ENCODE measurements at regions not wholly inside any gene's neighbourhood (a gene's known extent, or its start where the extent isn't known, plus 50 kb on each side); places are given as distances from the start of the nearest gene placed in this dataset.
"Not testable (repeated sequence)": the region's sequence is repeated elsewhere in the genome, so short reads cannot be mapped to it uniquely, and the experiment has no call there.

DNA sequence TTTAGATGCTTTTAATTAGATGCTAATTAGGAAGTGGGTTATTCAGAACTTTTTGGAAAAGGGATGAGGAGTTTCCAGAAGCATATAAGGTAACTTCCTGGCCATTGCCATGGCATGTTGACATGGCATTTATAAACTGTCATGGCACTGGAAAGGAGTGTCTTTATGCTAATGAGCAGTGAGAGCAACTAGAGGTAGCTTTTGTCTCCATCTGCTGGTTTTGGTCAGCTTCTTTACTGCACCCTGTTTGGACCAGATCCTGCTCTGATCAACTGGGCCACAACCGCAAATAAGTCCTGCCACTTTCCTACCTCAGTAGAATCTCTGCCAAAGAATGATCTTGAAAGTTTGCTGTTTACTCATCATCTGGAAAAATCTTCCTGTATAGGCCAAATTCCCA lies 193.6 kb downstream of the FAM72C start:
- not testable (repeated sequence) for DNase-seq (ENCODE audit: low spot score)

DNA sequence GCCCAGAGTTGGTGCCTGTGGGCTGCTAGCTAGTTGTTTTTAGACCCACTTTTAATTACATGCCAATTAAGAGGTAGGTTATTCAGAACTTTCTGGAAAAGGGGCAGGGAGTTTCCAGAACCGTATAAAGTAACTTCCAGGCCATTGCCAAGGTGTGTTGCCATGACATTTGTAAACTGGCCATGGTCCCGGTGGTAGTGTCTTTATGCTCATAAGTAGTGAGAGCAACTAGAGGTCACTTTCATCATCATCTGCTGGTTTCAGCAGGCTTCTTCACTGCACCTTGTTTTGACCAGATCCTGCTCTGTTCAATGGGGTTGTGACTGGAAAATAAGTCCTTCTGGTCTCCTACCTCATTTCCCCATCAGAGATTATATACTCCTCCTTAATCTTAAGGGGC lies 207.0 kb downstream of the FAM72C start:
- not testable (repeated sequence) for DNase-seq (ENCODE audit: low spot score)

DNA sequence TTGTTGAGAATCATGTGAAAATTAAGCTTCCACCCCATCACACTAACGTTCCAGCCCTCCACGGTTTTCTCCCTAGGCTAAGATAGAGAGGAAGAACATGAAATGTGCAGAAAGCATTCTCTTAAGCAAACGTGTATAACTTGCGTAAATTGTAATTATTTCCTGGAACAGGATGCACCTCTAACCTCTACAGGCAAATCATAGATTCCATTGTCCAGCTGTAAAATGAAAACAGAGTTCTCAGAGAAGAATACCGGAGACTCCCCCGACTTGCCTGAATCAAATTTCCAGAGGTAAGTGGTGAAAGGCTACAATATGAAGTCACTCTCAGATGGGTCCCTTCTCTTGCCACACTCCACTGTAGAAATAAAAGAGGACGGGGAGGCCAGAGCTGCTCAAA lies 211.4 kb downstream of the FAM72C start:
- not testable (repeated sequence) for DNase-seq (ENCODE audit: low spot score)

DNA sequence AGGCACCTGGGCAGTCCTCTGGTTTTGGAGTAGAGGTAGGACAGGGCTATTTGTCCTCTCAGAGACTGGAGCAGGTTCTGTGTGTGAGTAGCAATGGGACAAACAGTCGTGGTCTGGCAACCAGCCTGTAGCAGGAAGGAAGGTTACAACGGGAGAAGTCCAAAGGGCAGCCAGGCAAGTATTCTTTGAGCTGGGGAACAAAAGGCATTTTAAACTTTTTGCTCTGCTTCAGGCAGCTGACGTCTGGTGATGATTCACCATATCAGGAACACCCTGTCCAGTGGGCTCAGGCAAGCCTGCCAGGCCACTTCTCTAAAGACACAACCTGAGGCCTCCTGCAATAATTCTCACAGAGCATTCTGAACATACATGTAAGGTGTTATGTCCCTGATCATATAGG lies 215.8 kb downstream of the FAM72C start:
- DNase-seq (ENCODE audit: low spot score), result not testable (repeated sequence)

DNA sequence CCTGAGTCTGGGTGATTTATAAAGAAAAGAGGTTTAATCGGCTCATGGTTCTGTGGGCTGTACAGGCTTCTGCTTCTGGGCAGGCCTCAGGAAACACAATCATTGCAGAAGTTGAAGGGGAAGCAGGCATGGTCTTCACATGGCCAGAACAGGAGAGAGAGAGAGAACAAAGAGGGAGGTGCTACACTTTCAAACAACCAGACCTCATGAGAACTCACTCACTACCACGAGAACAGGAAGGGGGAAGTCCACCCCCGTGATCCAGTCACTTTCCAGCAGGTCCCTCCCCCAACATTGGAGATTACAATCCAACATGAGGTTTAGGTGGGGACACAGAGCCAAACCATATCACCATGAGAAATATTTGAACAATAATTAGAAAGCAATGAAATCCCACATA lies 222.9 kb downstream of the FAM72C start:
- DNase-seq (ENCODE audit: low spot score), result no peak

DNA sequence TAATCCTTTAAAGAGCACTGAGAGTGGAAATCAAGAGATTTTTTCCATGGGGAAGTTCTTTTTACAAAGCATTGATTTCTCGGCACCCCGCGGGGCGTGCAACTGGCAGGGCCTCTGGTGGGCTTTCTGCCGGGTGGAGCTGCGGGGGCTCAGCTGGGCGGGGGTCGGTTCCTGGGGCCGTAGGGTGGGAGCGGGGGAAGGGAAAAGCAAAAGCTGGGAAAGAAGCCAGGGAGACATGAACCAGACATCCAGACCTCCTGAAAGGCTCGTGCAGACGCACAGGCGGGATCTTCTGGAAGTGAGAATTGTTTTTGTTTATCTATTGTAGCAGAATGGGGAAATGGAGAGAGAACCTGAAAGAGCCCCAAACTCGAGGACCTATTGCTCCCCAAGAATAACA lies 235.2 kb downstream of the FAM72C start:
- DNase-seq (ENCODE audit: low spot score), result no peak

DNA sequence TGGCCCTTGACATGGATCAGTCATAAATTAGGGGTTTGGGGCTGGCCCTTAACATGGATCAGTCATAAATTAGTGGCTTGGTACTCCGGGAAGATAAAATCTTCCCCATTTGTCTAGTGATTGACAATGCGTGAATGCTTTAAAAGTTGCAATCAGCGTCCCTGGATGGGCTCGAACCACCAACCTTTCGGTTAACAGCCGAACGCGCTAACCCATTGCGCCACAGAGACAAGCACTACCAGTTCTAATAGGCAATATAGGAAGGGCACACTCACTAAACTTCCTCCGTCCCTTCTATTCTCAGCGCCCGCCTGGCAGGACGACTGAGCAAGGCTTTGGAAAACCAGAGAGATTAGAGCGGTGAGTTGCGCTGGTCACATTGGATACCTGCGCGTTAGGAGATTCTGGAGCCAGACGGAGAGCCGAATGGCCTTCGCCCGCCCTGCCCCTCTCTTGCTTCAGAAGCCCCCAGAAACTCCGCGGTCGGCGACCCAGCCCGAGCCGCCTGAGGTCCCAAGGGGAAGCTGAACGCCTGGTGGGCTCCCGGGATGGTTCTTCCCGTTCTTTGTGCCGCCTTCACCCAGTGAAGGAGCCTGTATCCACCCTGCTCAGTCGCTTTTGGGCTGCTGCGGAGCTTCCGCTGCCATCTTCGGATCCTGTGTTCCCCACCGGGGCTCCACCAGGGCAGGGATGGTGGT lies 235.9 kb downstream of the FAM72C start:
- DNase-seq (ENCODE audit: low spot score), result no peak

DNA sequence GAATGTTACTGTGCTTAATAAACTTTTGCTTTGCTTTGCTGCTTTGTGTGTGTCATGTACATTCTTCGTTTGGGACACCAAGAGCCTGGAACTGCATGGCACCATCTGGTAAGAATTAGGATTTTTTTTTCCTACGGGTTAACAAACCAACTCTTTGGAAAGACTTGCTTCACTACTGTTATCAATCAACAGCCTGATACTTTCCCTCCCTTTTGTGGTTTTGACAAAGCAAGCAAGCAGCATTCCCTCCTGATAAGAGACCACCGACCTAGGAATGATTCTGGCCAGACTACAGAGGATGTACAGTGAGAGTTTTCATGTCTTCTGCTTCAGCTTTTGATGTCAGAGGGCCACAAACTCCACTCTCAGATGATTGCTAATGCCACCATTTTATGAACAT lies 237.5 kb downstream of the FAM72C start:
- not testable (repeated sequence) for DNase-seq (ENCODE audit: low spot score)

DNA sequence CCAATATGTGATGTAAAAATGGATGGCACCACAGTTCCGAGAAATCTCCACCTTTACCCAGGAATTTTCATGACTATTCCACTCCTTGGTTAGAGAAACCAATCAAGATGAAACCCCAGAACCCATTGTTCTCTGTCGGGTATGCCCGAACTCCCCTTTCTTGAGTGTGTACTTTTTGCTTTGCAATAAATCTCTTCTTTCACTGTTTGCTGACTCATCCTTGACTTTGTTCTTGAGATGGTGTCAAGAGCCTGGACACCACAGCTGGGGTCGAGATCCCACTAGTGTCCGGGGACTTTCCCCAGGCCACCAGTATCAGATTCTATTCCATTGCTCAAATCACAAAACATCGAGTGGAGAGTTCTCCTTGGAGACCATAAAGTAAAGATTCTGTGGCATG lies 240.9 kb downstream of the FAM72C start:
- DNase-seq (ENCODE audit: low spot score), result not testable (repeated sequence)

DNA sequence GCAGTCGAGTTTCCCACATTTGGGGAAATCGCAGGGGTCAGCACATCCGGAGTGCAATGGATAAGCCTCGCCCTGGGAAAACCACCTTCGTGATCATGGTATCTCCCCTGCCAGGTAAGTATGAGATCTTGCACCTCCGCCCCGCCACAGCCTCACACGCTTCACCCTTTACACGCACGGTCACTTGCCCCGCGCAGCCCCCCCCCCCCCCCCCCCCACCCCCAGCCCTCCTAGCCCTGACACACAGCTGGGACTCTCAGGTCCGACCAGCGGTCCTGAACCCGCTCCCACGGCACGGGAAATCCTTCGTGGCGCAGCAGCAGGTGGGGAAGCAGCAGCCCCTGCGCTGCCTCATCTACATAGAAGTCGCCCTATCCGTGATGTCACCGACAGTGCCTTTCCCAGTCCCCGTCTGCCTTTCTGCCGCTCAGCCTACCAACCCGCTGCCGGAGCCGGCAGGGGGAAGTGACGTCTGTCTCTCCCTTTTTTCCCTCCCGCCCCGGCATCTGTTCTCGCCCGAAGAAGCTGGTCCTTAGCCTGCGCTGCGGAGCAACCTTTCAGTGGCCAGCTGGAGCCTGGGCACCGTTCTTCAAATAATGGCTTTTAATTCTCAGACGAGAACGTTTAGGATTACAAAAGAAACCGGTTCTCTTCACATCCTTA lies 242.2 kb downstream of the FAM72C start:
- DNase-seq (ENCODE audit: low spot score), result not testable (repeated sequence)

DNA sequence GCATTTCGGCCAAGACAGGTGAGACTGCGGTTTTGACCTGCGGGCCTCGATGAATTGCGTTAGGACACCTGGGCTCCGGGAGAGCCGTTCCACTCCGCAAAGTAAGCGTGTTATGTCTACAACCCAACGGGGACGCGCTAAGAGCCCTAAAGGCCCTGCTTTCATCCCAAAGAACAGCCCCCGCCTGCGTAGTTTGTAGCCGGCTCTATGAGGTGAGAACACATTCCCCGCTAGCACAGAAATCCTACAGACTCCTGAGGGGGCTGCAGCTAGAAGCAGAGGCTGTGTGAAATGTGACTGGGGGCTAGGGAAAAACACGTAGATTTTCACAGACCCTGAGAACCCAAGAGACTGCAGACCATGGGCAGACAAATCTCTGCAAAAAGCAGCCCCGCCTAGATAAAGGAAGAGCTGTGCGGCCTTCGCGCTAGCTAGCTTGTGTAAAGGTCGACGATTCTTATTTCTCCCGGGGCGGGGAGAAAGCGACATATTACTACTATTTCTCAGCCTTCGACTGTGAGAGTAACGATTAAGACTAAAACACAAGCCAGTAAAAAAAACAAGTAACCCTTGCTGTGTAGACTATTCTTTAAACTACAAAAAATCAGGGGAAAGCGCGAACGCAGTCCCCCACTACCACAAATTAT lies 242.9 kb downstream of the FAM72C start:
- not testable (repeated sequence) for DNase-seq (ENCODE audit: low spot score)

DNA sequence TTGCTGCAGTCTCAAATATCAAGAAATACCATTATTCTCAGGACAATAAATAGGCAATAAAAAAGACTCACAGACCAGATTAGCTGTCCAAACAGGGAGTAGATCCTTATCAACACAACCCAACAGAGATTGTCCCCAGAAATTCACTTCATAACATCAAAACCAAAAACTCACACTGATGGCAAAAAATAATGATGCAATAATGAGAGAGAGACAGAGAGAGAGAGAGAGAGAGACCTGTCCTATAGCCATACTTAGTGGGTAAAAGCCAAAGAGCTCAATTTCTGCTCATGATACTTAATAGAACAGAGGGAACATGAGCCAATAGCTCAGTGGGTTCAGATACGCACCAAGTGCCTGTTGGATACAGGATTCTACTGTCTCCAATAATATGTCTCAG lies 244.5 kb downstream of the FAM72C start:
- no peak for DNase-seq (ENCODE audit: low spot score)

DNA sequence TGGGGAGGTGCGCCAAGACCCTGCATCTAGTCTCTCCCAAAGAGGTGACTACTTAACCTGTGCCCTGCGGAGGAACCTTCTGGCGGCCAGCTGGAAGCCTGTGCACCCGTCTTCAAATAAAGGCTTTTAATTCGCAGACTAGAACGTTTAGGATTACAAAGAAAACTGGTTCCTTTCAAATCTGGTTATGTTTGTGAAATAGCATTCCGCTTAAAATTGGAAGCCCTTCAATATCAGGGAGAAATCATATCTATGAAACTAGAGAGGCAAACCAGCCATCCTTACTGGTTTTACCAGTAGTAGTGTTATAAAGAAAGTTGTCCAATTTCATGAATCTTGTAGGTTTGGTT lies 250.8 kb downstream of the FAM72C start:
- DNase-seq (ENCODE audit: low spot score), result no peak

DNA sequence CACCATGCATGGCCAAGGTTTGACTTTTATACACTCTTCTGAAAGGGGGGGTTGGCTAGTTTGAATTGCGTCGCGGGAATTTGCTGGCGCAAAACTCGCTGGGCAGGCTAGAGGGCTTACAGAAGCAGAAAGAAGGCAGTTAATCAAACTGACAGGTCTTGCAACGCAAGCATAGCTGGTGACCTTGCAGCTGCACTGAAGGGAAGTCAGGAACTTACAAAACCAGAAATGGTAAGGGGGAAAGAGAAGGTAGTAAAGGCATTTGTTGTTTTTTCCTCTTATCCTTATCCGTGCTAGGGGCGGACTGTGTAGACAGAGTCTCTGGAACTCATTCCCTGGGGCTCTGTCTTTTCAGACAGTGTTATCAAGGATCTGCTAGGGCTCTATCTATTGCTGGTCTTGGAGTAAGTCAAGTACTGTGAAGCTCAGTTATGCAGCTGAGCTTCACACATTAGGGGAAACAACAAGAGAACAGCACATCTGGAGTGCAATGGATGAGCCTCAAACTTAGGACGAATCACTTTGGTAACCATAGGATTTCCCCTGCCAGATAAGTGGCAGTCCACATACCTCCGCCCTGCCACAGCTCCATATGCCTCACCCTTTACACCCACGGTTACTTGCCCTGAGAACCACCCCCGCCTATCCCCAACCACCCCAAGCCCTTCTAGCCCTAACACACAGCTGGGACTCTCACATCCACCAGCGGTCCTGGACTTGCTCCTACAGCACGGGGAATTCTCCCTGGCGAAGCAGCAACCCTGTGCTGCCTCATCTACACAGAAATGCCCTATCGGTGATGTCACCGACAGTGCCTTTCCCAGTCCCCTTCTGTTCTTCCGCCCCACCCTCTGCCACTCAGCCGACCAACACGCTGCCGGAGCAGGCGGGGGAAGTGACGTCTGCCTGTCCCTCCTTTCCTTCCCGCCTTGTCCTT lies 251.4 kb downstream of the FAM72C start:
- DNase-seq (ENCODE audit: low spot score), result no peak

DNA sequence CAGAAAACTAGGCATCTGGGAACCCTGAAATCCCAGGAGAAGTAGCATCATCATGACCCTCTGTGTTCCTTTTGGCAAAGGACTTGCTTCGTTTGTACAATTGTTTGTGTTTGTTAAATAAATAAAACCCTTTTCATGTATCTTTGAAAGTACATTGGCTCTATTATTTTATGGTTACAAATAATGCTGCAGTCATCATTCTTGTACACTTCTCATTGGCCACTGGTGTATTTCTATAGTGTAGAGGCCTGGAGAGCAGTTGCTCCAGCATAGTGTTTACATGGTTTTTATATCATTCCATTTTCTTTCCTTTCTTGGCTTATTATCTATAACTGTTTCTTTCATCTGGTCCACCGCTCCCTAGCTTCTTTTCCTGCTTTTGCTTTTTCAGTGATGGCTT lies 253.3 kb downstream of the FAM72C start:
- no peak for DNase-seq (ENCODE audit: low spot score)

DNA sequence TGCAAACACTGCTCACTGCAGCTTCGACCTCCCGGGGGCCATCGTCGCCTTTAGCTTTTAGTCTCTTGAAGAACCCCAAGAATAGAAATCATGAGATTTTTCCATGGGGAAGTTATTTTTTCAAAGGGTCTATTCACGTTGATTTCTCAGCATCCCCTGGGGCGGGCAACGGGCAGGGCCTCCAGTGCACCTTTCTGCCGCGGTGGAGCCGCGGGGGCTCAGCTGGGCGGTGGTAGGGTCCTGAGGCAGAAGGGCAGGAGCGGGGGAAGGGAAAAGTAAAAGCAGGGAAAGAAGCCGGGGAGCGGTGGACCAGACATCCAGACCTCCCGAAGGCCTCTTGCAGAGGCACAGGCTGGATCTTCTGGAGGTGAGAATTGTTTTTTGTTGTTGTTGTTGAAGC lies 253.8 kb downstream of the FAM72C start:
- DNase-seq (ENCODE audit: low spot score), result no peak

DNA sequence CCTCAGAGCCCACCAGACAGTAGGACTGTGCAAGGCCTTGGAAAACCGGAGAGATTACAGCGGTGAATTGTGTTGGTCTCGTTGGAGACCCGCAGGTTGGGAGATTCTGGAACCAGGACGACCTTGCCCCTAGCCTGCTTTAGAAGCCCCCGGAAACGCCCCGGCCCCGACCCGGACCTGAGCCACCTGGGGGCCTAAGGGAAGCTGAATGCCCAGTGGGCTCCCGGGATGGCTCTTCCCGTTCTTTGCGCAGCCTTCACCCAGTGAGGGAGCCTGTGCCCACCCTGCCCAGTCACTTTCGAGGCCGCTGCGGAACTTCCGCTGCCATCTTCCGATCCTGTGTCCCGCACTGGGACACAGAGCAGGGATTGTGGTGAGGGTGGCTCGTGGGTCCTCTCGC lies 254.4 kb downstream of the FAM72C start:
- DNase-seq (ENCODE audit: low spot score), result no peak

DNA sequence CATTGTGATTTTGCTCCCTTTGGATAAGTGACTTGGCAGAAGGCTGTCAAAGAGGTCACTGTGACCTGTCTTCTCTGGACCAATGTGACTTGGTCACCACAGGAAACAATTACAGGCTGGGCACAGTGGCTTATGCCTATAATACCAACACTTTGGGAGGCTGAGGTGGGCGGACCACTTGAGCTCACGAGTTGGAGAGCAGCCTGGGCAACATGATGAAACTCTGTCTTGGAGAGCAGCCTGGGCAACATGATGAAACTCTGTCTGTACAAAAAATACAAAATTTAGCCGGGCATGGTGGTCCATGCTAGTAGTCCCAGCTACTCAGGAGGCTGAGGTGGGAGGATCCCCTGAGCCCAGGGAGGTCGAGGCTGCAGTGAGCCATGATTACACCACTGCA lies 256.9 kb downstream of the FAM72C start:
- DNase-seq (ENCODE audit: low spot score), result not testable (repeated sequence)

DNA sequence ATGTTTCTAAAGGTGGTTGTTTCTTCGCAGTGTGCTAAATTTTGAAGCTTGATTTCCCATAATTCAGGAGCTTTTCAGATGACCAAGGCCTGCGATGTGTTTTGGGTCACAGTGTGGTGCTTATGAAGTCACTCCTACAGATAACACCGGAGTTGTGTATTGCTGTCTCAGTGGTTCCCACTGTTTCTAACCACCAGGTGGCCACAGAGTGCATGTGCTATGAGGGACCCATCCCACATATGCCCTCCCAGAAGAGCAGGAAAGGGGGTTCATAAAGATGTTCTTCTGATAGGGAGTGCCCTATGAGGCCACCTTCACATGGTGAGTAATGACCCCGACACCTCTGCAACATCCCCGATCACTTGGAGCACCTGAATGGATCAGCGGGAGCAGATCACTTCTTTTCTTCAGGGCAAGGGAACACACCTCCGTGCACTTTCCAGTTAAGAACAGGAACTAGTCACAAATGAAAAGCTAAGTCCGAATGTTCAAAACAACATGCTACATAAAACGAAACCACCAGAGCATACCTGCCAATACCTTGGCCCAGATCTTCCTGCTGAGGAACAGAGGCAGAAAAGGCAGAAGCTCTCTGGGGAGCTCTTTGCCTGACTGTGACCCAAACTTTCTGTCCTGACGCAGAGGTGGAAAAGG lies 262.1 kb downstream of the FAM72C start:
- DNase-seq (ENCODE audit: low spot score), result not testable (repeated sequence)

DNA sequence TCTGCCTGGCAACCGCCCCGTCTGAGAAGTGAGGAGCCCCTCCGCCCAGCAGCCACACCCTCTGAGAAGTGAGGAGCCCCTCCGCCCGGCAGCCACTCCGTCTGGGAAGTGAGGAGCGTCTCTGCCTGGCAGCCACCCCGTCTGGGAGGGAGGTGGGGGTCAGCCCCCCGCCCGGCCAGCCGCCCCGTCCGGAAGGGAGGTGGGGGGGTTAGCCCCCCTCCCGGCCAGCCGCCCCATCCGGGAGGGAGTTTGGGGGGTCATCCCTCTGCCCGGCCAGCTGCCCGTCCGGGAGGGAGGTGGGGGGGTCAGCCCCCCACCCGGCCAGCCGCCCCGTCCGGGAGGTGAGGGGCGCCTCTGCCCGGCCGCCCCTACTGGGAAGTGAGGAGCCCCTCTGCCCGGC lies 269.0 kb downstream of the FAM72C start:
- not testable (repeated sequence) for DNase-seq (ENCODE audit: low spot score)

DNA sequence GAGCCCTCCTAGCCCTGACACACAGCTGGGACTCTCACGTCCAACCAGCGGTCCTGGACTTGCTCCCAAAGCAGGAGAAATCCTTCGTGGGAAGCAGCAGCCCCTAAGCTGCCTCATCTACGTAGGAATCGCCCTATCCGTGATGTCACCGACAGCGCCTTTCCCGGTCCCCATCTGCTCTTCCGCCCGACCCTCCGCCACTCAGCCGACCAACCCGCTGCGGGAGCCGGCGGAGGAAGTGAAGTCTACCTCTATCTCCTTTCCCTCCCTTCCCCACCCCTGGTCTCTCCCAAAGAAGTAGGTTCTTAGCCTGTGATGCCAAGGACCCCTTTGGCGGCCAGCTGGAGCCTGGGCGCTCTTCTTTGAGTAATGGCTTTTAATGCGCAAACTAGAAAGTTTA lies 272.1 kb downstream of the FAM72C start:
- no peak for DNase-seq (ENCODE audit: low spot score)

DNA sequence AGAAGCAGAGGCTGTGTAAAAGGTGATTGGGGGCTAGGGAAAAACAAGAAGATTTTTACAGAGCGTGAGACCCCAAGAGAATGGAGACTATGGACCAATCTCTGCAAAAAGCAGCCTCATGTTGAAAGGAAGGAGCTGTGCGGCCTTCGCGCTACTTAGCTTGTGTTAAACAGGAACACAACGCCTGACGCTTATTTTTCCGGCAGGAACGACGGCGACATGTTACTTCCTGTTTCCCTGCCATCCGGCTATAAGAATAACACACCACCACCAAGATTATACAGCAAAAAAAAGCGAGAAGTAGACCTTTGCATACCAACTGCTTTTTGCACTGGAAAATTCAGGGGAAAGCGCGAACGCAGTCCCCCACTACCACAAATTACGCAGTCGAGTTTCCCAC lies 272.7 kb downstream of the FAM72C start:
- no peak for DNase-seq (ENCODE audit: low spot score)
